ENCODE measurements at regions not wholly inside any gene's neighbourhood (a gene's known extent, or its start where the extent isn't known, plus 50 kb on each side); places are given as distances from the start of the nearest gene placed in this dataset.
"Not testable (repeated sequence)": the region's sequence is repeated elsewhere in the genome, so short reads cannot be mapped to it uniquely, and the experiment has no call there.

- DNase-seq: no peak
These were observed 154.5 kb upstream of the CLEC14A start for GRCh38 chr14:38410442-38410841.

- no peak for DNase-seq
These were observed 153.3 kb upstream of the CLEC14A start for GRCh38 chr14:38409071-38409705.

GRCh38 chr14:38405851-38406635, 150.2 kb upstream of the CLEC14A start:
- DNase-seq: no peak

GRCh38 chr14:38404616-38405015, 148.7 kb upstream of the CLEC14A start:
- DNase-seq: no peak

GRCh38 chr14:38404100-38404541, 148.2 kb upstream of the CLEC14A start:
- DNase-seq: no peak

- no peak for DNase-seq
These were observed 144.9 kb upstream of the CLEC14A start for GRCh38 chr14:38400751-38401150.

GRCh38 chr14:38399652-38400051, 143.8 kb upstream of the CLEC14A start:
- DNase-seq: no peak

GRCh38 chr14:38394767-38395166, 138.9 kb upstream of the CLEC14A start:
- DNase-seq: no peak

- no peak for DNase-seq
These were observed 138.2 kb upstream of the CLEC14A start for GRCh38 chr14:38394064-38394463.

GRCh38 chr14:38391334-38391733, 135.4 kb upstream of the CLEC14A start:
- DNase-seq: no peak

GRCh38 chr14:38389681-38390080, 133.8 kb upstream of the CLEC14A start:
- no peak for DNase-seq

GRCh38 chr14:38387821-38388220, 131.9 kb upstream of the CLEC14A start:
- peak in 1 of 56 donors; percentile 10 for DNase-seq

- DNase-seq: no peak
These were observed 129.9 kb upstream of the CLEC14A start for GRCh38 chr14:38385836-38386235.

GRCh38 chr14:38385343-38385742, 129.4 kb upstream of the CLEC14A start:
- DNase-seq: no peak

- DNase-seq: no peak
These were observed 128.8 kb upstream of the CLEC14A start for GRCh38 chr14:38384741-38385140.

- no peak for DNase-seq
These were observed 112.0 kb upstream of the CLEC14A start for GRCh38 chr14:38367922-38368321.

GRCh38 chr14:38366374-38366773, 110.5 kb upstream of the CLEC14A start:
- no peak for DNase-seq

- no peak for DNase-seq
These were observed 107.3 kb upstream of the CLEC14A start for GRCh38 chr14:38363217-38363616.

- peak in 1 of 56 donors; percentile 0 for DNase-seq
These were observed 101.7 kb upstream of the CLEC14A start for GRCh38 chr14:38357557-38357956.

GRCh38 chr14:38355473-38355872, 99.6 kb upstream of the CLEC14A start:
- not testable (repeated sequence) for DNase-seq

- DNase-seq: no peak
These were observed 94.2 kb upstream of the CLEC14A start for GRCh38 chr14:38350102-38350501.

- DNase-seq: no peak
These were observed 86.9 kb upstream of the CLEC14A start for GRCh38 chr14:38342803-38343202.

GRCh38 chr14:38339696-38340095, 83.8 kb upstream of the CLEC14A start:
- no peak for DNase-seq

Measured in amygdala (tissue), 56 donors.